ENCODE measurements at regions not wholly inside any gene's neighbourhood (a gene's known extent, or its start where the extent isn't known, plus 50 kb on each side); places are given as distances from the start of the nearest gene placed in this dataset.

- H3K36me3 Mint-ChIP-seq (ENCODE audit: insufficient read depth, unreplicated experiment): no peaks in the 10 kb centered on the region
- CTCF ChIA-PET: interaction anchor here (0.6 kb wide), 2 partner anchors 32 to 238 kb away, joined by 3 to 4 read pairs; no protein-coding TSS in a partner anchor
- intact Hi-C loops (cut with micrococcal nuclease; ENCODE audit: unreplicated experiment): no loop called here
- H3K9me3 Mint-ChIP-seq (ENCODE audit: low read depth, unreplicated experiment): no peaks in the 10 kb centered on the region
- H3K27ac Mint-ChIP-seq (ENCODE audit: unreplicated experiment): no peak overlapping the region
- no TSS peak for BruUV-seq (replicated peaks)
- no peak for TF ChIP-seq CTCF (IDR thresholded peaks at IDR 0.05; ENCODE audit: unreplicated experiment)
- no peaks in the 10 kb centered on the region for H3K27me3 Mint-ChIP-seq (ENCODE audit: unreplicated experiment)
- no peaks in the 10 kb centered on the region for H3K4me1 Mint-ChIP-seq (ENCODE audit: low read depth, unreplicated experiment)
- no peak for DNase-seq
- H3K4me3 Mint-ChIP-seq (ENCODE audit: low read depth, unreplicated experiment): no peak overlapping the region
These were observed 98.2 kb downstream of the PDCL3 start for GRCh38 chr2:100660851-100661584.

- Mint-ChIP-seq H3K27me3 (ENCODE audit: unreplicated experiment) (peaks cover 3% of the 10 kb centered on the region), H3K27ac (ENCODE audit: unreplicated experiment) (no peak overlapping the region), H3K9me3 (ENCODE audit: low read depth, unreplicated experiment) (no peaks in the 10 kb centered on the region), H3K36me3 (ENCODE audit: insufficient read depth, unreplicated experiment) (no peaks in the 10 kb centered on the region), H3K4me1 (ENCODE audit: low read depth, unreplicated experiment) (no peaks in the 10 kb centered on the region), H3K4me3 (ENCODE audit: low read depth, unreplicated experiment) (no peak overlapping the region)
- no peak for TF ChIP-seq CTCF (IDR thresholded peaks at IDR 0.05; ENCODE audit: unreplicated experiment)
- intact Hi-C loops (cut with micrococcal nuclease; ENCODE audit: unreplicated experiment): no loop called here
- no peak for DNase-seq
- CTCF ChIA-PET: no interaction called here
- no TSS peak for BruUV-seq (replicated peaks)
These were observed 100.1 kb downstream of the PDCL3 start for GRCh38 chr2:100662866-100663265.

- H3K36me3 Mint-ChIP-seq (ENCODE audit: insufficient read depth, unreplicated experiment): no peaks in the 10 kb centered on the region
- peaks cover 14% of the 10 kb centered on the region for H3K27me3 Mint-ChIP-seq (ENCODE audit: unreplicated experiment)
- H3K9me3 Mint-ChIP-seq (ENCODE audit: low read depth, unreplicated experiment): no peaks in the 10 kb centered on the region
- no TSS peak for BruUV-seq (replicated peaks)
- no peaks in the 10 kb centered on the region for H3K4me1 Mint-ChIP-seq (ENCODE audit: low read depth, unreplicated experiment)
- CTCF ChIA-PET: no interaction called here
- no peak overlapping the region for H3K4me3 Mint-ChIP-seq (ENCODE audit: low read depth, unreplicated experiment)
- no peak overlapping the region for H3K27ac Mint-ChIP-seq (ENCODE audit: unreplicated experiment)
- no peak for TF ChIP-seq CTCF (IDR thresholded peaks at IDR 0.05; ENCODE audit: unreplicated experiment)
- DNase-seq: no peak
- intact Hi-C loops (cut with micrococcal nuclease; ENCODE audit: unreplicated experiment): no loop called here
These were observed 101.4 kb downstream of the PDCL3 start for GRCh38 chr2:100664021-100664755.

- TF ChIP-seq CTCF (IDR thresholded peaks at IDR 0.05; ENCODE audit: unreplicated experiment): no peak
- BruUV-seq (replicated peaks): no TSS peak
- Mint-ChIP-seq H3K36me3 (ENCODE audit: insufficient read depth, unreplicated experiment) (no peaks in the 10 kb centered on the region), H3K4me1 (ENCODE audit: low read depth, unreplicated experiment) (peaks cover under 1% of the 10 kb centered on the region), H3K27ac (ENCODE audit: unreplicated experiment) (no peak overlapping the region), H3K9me3 (ENCODE audit: low read depth, unreplicated experiment) (no peaks in the 10 kb centered on the region), H3K27me3 (ENCODE audit: unreplicated experiment) (peaks cover 14% of the 10 kb centered on the region), H3K4me3 (ENCODE audit: low read depth, unreplicated experiment) (no peak overlapping the region)
- intact Hi-C loops (cut with micrococcal nuclease; ENCODE audit: unreplicated experiment): no loop called here
- CTCF ChIA-PET: no interaction called here
- DNase-seq: no peak
These were observed 101.9 kb downstream of the PDCL3 start for GRCh38 chr2:100664756-100665101.
